Endodermal cell (in vitro differentiated cells): ENCODE measurements at regions not wholly inside any gene's neighbourhood (a gene's known extent, or its start where the extent isn't known, plus 50 kb on each side); places are given as distances from the start of the nearest gene placed in this dataset.

ENCODE experiments used
- DNase-seq: peaks from one replicate; pipeline ENCODE4 v3.0.0-alpha.2; 2017
- H3K27ac ChIP-seq: 2 replicates; pipeline ENCODE4 v1.5.1; 2013; ENCODE audit warnings: mild to moderate bottlenecking, low read depth, low read length, moderate library complexity
- H3K27me3 ChIP-seq: 2 replicates; pipeline ENCODE4 v1.6.1; 2013; ENCODE audit warnings: mild to moderate bottlenecking, low read length, moderate library complexity; ENCODE audit not compliant: insufficient read depth, control insufficient read depth, poor library complexity, severe bottlenecking
- H3K36me3 ChIP-seq: 2 replicates; pipeline ENCODE4 v1.7.0; 2013; ENCODE audit warnings: mild to moderate bottlenecking, low read length, moderate library complexity; ENCODE audit not compliant: control insufficient read depth, insufficient read depth
- H3K4me1 ChIP-seq: one replicate; pipeline ENCODE4 v1.7.0; 2013; ENCODE audit warnings: low read length; ENCODE audit not compliant: control insufficient read depth, insufficient read depth
- H3K4me3 ChIP-seq: 2 replicates; pipeline ENCODE4 v1.5.1; 2013; ENCODE audit warnings: mild to moderate bottlenecking, low read length, moderate library complexity
- H3K9ac ChIP-seq: 2 replicates; pipeline ENCODE4 v1.6.1; 2013; ENCODE audit warnings: mild to moderate bottlenecking, low read length, moderate library complexity; ENCODE audit not compliant: poor library complexity, severe bottlenecking; ENCODE audit errors: extremely low read depth
- H3K9me3 ChIP-seq: 2 replicates; pipeline ENCODE4 v1.6.1; 2013; ENCODE audit warnings: mild to moderate bottlenecking, low read length, moderate library complexity; ENCODE audit not compliant: control insufficient read depth
- H3K27ac Mint-ChIP-seq: 2 replicates; pipeline ENCODE4 v1.8.0; 2020; ENCODE audit warnings: mixed read lengths
- H3K27me3 Mint-ChIP-seq: 2 replicates; pipeline ENCODE4 v1.8.0; 2021; ENCODE audit warnings: mild to moderate bottlenecking, mixed read lengths; ENCODE audit not compliant: insufficient read depth
- H3K36me3 Mint-ChIP-seq: 2 replicates; pipeline ENCODE4 v1.8.0; 2020; ENCODE audit warnings: low read depth, mixed read lengths
- H3K4me1 Mint-ChIP-seq: 2 replicates; pipeline ENCODE4 v1.8.0; 2020; ENCODE audit warnings: mixed read lengths
- H3K4me3 Mint-ChIP-seq: 2 replicates; pipeline ENCODE4 v1.8.0; 2020; ENCODE audit warnings: mild to moderate bottlenecking, moderate library complexity, mixed read lengths
- H3K9me3 Mint-ChIP-seq: 2 replicates; pipeline ENCODE4 v1.8.0; 2020; ENCODE audit warnings: mild to moderate bottlenecking, mixed read lengths
- CTCF ChIP-seq: fragments of 200-600 bp; sonication (generic); conservative IDR thresholded peaks from 2 replicates; pipeline ENCODE4 v1.5.0; 2021; ENCODE audit warnings: antibody characterized with exemption, mild to moderate bottlenecking
- WGBS, 2 experiments: methylation state at CpG; one replicate each; pipeline versions ENCODE4 v1.1.5 to v1.1.7; 2013; ENCODE audit warnings: missing lambda C conversion rate in 2 of 2, mixed read lengths in 1 of 2; ENCODE audit not compliant: insufficient coverage in 1 of 2, insufficient read length in 1 of 2; 5-methylcytosine and 5-hydroxymethylcytosine counted together

- no peak overlapping the region for H3K27ac Mint-ChIP-seq
- DNase-seq: no peak
- 93 to 100% methylated on average over 2 of the region's 2 CpGs for WGBS, 2 experiments
Measured at GRCh38 chr13:87851410-87851809, 180.2 kb downstream of the SLITRK5 start.

GRCh38 chr13:87855553-87855952 is 184.4 kb downstream of the SLITRK5 start:
- Mint-ChIP-seq H3K27ac (no peak overlapping the region), H3K36me3 (no peaks in the 10 kb centered on the region)
- 80% methylated on average over 1 of the region's 2 CpGs; no CpG with 5 or more reads in 1 of the 2 experiments for WGBS, 2 experiments

More at GRCh38 chr13:87851410-87851809, 180.2 kb downstream of the SLITRK5 start:
- H3K4me3 Mint-ChIP-seq: no peak overlapping the region
- no peaks in the 10 kb centered on the region for H3K36me3 ChIP-seq
- no peaks in the 10 kb centered on the region for H3K4me1 Mint-ChIP-seq
- H3K27me3 Mint-ChIP-seq: no peaks in the 10 kb centered on the region
- H3K4me1 ChIP-seq: no peaks in the 10 kb centered on the region
- H3K9me3 Mint-ChIP-seq: no peaks in the 10 kb centered on the region
- no peak for TF ChIP-seq CTCF
- H3K9ac ChIP-seq: no peak overlapping the region
- no peak overlapping the region for H3K27ac ChIP-seq
- no peaks in the 10 kb centered on the region for H3K9me3 ChIP-seq
- no peaks in the 10 kb centered on the region for H3K36me3 Mint-ChIP-seq
- H3K4me3 ChIP-seq: no peak overlapping the region
- no peaks in the 10 kb centered on the region for H3K27me3 ChIP-seq

GRCh38 chr13:87859261-87859660 is 188.1 kb downstream of the SLITRK5 start:
- DNase-seq: no peak
- 95 to 97% methylated on average over 3 of the region's 4 CpGs for WGBS, 2 experiments
- Histone ChIP-seq H3K9me3 (no peaks in the 10 kb centered on the region), H3K27ac (no peak overlapping the region), H3K9ac (no peak overlapping the region), H3K27me3 (no peaks in the 10 kb centered on the region), H3K36me3 (no peaks in the 10 kb centered on the region), H3K4me3 (no peak overlapping the region), H3K4me1 (no peaks in the 10 kb centered on the region)
- Mint-ChIP-seq H3K4me1 (no peaks in the 10 kb centered on the region), H3K4me3 (no peak overlapping the region), H3K9me3 (no peaks in the 10 kb centered on the region), H3K27ac (no peak overlapping the region), H3K36me3 (no peaks in the 10 kb centered on the region), H3K27me3 (no peaks in the 10 kb centered on the region)
- no peak for TF ChIP-seq CTCF

More at GRCh38 chr13:87855553-87855952, 184.4 kb downstream of the SLITRK5 start:
- no peaks in the 10 kb centered on the region for H3K36me3 ChIP-seq
- H3K4me3 ChIP-seq: no peak overlapping the region
- no peaks in the 10 kb centered on the region for H3K9me3 ChIP-seq
- H3K27me3 ChIP-seq: no peaks in the 10 kb centered on the region
- H3K27me3 Mint-ChIP-seq: no peaks in the 10 kb centered on the region
- no peak for DNase-seq
- H3K27ac ChIP-seq: no peak overlapping the region
- H3K4me3 Mint-ChIP-seq: no peak overlapping the region
- H3K4me1 Mint-ChIP-seq: no peaks in the 10 kb centered on the region
- H3K9me3 Mint-ChIP-seq: no peaks in the 10 kb centered on the region
- no peak overlapping the region for H3K9ac ChIP-seq
- no peak for TF ChIP-seq CTCF
- no peaks in the 10 kb centered on the region for H3K4me1 ChIP-seq
